ENCODE measurements at regions not wholly inside any gene's neighbourhood (a gene's known extent, or its start where the extent isn't known, plus 50 kb on each side); places are given as distances from the start of the nearest gene placed in this dataset.
A peak's percentile ranks its signal among the peaks of the same experiment; 100 is the strongest.

DNA sequence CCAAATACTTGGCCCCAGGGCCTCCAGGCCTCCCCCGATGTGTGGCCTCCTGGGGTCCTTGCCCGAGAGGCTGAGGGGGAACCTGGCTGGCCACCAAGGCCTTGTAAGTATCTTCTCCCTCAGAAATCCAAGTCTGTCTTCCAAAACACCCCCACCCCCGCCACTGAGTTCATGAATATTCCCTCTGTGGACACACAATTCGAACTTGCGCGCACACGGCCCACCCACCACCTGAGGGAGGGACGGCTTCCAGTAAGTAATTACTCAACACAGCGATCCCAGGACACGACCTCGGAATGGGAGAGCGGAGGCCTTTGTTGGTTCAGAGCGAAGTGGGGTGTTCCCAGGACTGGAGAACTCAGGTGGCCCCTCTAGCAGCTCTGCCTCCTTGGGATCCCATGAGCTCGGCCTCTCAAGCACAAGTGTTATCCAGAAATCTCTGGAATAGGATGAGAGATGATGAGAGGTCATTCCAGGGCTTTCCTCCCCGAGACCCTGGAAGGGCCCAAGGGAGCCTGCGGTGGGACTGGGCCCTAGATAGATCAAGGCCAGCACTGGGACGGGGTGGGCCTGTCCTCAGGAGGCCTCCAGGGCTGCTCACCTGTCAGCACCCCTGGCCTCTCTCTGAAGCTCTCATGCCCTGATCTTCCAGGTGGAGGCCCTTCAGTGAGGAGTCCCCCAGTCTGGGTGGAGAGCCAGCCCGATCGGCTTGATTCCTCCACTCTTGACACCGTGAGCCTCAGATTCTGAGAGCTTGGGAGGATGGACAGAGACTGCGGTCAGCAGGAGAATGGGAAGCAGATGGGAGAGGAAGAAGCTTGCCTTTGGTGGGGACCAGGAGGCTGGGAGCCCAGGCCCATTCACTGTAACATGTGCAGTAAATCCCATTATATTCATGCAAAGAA, 219.0 kb upstream of the RTL1 start:
- H3K4me3 ChIP-seq (ENCODE audit: low read depth, poor library complexity, severe bottlenecking): no peak overlapping the region
- WGBS, 2 donors: 89 to 91% methylated on average over 20 to 21 of the region's 21 CpGs
- DNase-seq (ENCODE audit: low spot score in 2 of 2): peak in 1 of 2 donors; percentile 82
- intact Hi-C loops (cut with DNase I; ENCODE audit: low total_unique reads): loop anchor here (5.0 to 10.0 kb wide), 2 partner anchors 265 to 462 kb away; no protein-coding TSS in a partner anchor
- TF ChIP-seq POLR2A (IDR thresholded peaks at IDR 0.05): no peak
- TF ChIP-seq, protein P1, sequence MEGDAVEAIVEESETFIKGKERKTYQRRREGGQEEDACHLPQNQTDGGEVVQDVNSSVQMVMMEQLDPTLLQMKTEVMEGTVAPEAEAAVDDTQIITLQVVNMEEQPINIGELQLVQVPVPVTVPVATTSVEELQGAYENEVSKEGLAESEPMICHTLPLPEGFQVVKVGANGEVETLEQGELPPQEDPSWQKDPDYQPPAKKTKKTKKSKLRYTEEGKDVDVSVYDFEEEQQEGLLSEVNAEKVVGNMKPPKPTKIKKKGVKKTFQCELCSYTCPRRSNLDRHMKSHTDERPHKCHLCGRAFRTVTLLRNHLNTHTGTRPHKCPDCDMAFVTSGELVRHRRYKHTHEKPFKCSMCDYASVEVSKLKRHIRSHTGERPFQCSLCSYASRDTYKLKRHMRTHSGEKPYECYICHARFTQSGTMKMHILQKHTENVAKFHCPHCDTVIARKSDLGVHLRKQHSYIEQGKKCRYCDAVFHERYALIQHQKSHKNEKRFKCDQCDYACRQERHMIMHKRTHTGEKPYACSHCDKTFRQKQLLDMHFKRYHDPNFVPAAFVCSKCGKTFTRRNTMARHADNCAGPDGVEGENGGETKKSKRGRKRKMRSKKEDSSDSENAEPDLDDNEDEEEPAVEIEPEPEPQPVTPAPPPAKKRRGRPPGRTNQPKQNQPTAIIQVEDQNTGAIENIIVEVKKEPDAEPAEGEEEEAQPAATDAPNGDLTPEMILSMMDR (IDR thresholded peaks at IDR 0.05): no peak

DNA sequence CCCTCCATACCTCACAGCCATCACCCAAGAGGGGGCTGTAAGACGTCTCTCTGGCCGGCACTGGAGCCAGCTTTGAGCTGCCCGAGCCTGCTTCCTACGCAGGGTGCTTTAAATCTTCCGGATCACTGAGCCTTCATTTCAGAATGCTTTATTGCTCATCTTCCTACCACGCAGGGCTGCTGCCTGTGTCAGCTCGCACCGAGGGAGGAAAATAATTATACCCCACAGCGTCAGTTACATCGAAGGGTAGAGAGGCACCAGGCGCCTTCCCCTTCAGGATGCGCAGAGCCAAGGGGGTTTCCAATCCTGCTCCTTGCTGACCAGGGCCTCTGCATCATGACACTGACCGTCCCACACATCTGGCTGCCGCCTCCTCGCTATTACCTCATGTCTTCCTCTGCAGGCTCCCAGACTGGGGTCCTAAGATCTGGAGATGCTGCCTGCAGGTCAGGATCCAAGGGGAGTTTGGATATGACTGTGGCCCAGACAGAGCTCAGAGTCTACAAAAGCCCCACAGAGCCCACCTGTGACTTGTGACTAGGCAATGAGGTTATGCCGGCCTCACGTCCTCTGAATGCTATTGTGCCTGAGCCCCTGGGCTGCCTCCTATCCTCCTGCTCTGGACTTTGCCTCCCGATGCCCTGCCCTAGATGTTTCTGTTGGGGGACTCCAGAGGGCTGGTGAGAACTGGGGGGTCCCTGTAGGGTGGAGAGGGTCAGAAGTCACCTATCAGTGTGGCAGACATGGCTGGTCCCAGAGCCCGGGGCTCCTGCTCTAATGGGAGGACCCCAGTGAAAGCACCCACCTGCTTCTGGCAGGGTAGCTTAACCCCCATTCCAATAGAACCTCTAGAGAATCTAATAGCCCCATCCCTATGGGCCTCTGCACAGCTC, 220.3 kb upstream of the RTL1 start:
- intact Hi-C loops (cut with DNase I; ENCODE audit: low total_unique reads): loop anchor here (5.0 to 10.0 kb wide), 2 partner anchors 267 to 461 kb away; no protein-coding TSS in a partner anchor
- peak in 1 of 2 donors; percentile 9 for DNase-seq (ENCODE audit: low spot score in 2 of 2)
- 65 to 70% methylated on average over 19 of the region's 19 CpGs for WGBS, 2 donors
- H3K4me3 ChIP-seq (ENCODE audit: low read depth, poor library complexity, severe bottlenecking): no peak overlapping the region
- TF ChIP-seq, protein P1 (IDR thresholded peaks at IDR 0.05): no peak
- TF ChIP-seq POLR2A (IDR thresholded peaks at IDR 0.05): no peak

DNA sequence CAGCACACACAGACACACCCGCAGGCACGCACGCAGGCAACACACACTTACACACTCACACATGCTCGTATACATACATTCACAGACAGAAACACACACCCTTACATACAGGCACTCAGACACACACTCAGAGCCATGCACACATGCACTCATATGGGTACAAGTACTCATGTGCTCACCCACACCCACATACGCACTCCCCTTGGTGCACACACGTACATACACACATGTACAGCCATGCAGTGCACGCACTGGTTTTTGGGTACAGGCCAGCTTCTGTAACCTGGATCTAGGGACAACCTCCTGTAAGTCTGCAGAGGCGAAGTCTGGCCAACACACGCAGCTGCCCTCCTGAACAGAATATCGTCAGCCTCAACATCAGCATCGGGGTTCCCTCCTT, 221.3 kb upstream of the RTL1 start:
- WGBS, 2 donors: 81 to 86% methylated on average over 11 of the region's 11 CpGs
- no peak overlapping the region for H3K4me3 ChIP-seq (ENCODE audit: low read depth, poor library complexity, severe bottlenecking)
- no peak for TF ChIP-seq POLR2A (IDR thresholded peaks at IDR 0.05)
- TF ChIP-seq, protein P1 (IDR thresholded peaks at IDR 0.05): no peak
- intact Hi-C loops (cut with DNase I; ENCODE audit: low total_unique reads): loop anchor here (5.0 to 10.0 kb wide), 3 partner anchors 128 to 460 kb away; no protein-coding TSS in a partner anchor
- no peak for DNase-seq (ENCODE audit: low spot score in 2 of 2)

DNA sequence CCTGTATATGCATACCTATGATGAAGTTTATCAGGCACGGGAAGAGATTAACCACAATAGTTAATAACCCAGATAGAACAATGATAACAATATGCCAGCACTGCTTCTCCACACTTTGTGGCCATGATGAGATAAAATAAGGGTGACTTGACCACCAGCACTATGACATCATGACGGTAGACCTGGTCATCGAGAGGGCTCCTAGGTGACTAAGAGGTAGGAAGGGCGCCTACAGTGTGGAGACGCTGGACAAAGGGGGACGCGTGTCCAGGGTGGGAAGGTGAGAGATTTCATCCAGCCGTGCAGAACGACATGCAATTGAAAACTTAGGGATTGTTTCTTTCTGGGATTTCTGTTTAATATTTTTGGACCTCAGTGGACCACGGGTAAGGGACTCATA, 221.8 kb upstream of the RTL1 start:
- 92 to 95% methylated on average over 10 of the region's 10 CpGs for WGBS, 2 donors

More for the DNA sequence above, 221.8 kb upstream of the RTL1 start:
- DNase-seq (ENCODE audit: low spot score in 2 of 2): no peak
- intact Hi-C loops (cut with DNase I; ENCODE audit: low total_unique reads): loop anchor here (5.0 to 10.0 kb wide), 2 partner anchors 128 to 459 kb away; no protein-coding TSS in a partner anchor
- no peak overlapping the region for H3K4me3 ChIP-seq (ENCODE audit: low read depth, poor library complexity, severe bottlenecking)
- no peak for TF ChIP-seq POLR2A (IDR thresholded peaks at IDR 0.05)
- TF ChIP-seq, protein P1 (IDR thresholded peaks at IDR 0.05): no peak
